HuH-7.5 (cell line): ENCODE measurements at regions not wholly inside any gene's neighbourhood (a gene's known extent, or its start where the extent isn't known, plus 50 kb on each side); places are given as distances from the start of the nearest gene placed in this dataset.
"Not testable (repeated sequence)": the region's sequence is repeated elsewhere in the genome, so short reads cannot be mapped to it uniquely, and the experiment has no call there.

Experiments
- DNase-seq: peaks from one replicate; pipeline ENCODE4 v3.0.0; 2011; ENCODE audit warnings: low spot score

GRCh38 chr7:131020759-131021261 lies 286.8 kb upstream of the KLF14 start:
- DNase-seq = no peak

- DNase-seq = no peak
These were observed 287.5 kb upstream of the KLF14 start for GRCh38 chr7:131021460-131021859.

GRCh38 chr7:131021902-131022301 lies 287.9 kb upstream of the KLF14 start:
- no peak for DNase-seq

- no peak for DNase-seq
These were observed 292.4 kb upstream of the KLF14 start for GRCh38 chr7:131026297-131027000.

GRCh38 chr7:131027287-131027773 lies 293.3 kb upstream of the KLF14 start:
- DNase-seq = no peak

GRCh38 chr7:131028295-131028694 lies 294.3 kb upstream of the KLF14 start:
- DNase-seq = no peak

GRCh38 chr7:131029002-131029401 lies 295.0 kb upstream of the KLF14 start:
- no peak for DNase-seq

GRCh38 chr7:131031099-131031868 lies 296.4 kb upstream of the MKLN1 start:
- no peak for DNase-seq

GRCh38 chr7:131032786-131033185 lies 294.9 kb upstream of the MKLN1 start:
- no peak for DNase-seq

- DNase-seq = no peak
These were observed 293.4 kb upstream of the MKLN1 start for GRCh38 chr7:131034166-131034881.

GRCh38 chr7:131035088-131035770 lies 292.4 kb upstream of the MKLN1 start:
- DNase-seq = no peak

GRCh38 chr7:131038153-131038552 lies 289.5 kb upstream of the MKLN1 start:
- DNase-seq = no peak

GRCh38 chr7:131039355-131039762 lies 288.3 kb upstream of the MKLN1 start:
- DNase-seq = no peak

- DNase-seq = no peak
These were observed 287.8 kb upstream of the MKLN1 start for GRCh38 chr7:131039836-131040235.

- DNase-seq = peak; percentile 47
These were observed 287.2 kb upstream of the MKLN1 start for GRCh38 chr7:131040467-131040932.

- not testable (repeated sequence) for DNase-seq
These were observed 286.5 kb upstream of the MKLN1 start for GRCh38 chr7:131041012-131041695.

GRCh38 chr7:131042269-131043160 lies 285.2 kb upstream of the MKLN1 start:
- DNase-seq = no peak

- no peak for DNase-seq
These were observed 282.1 kb upstream of the MKLN1 start for GRCh38 chr7:131045526-131045925.

GRCh38 chr7:131046246-131046645 lies 281.4 kb upstream of the MKLN1 start:
- no peak for DNase-seq

GRCh38 chr7:131047651-131048304 lies 279.9 kb upstream of the MKLN1 start:
- DNase-seq = no peak
